HG03135 (cell line): ENCODE measurements at regions not wholly inside any gene's neighbourhood (a gene's known extent, or its start where the extent isn't known, plus 50 kb on each side); places are given as distances from the start of the nearest gene placed in this dataset.

ENCODE experiments used
- ATAC-seq: cut with Tn5 transposase; IDR thresholded peaks from one replicate; pipeline ENCODE4 v1.9.1; 2021; ENCODE audit warnings: mild to moderate bottlenecking, moderate library complexity; ENCODE audit not compliant: unreplicated experiment

- ATAC-seq, result no peak
Measured at GRCh38 chr9:11868795-11869194, 824.4 kb upstream of the TYRP1 start.

- ATAC-seq, result no peak
Measured at GRCh38 chr9:11871852-11872251, 821.3 kb upstream of the TYRP1 start.

GRCh38 chr9:11872471-11872870, 820.7 kb upstream of the TYRP1 start:
- ATAC-seq, result no peak

GRCh38 chr9:11874414-11874813, 818.8 kb upstream of the TYRP1 start:
- no peak for ATAC-seq

GRCh38 chr9:11892401-11892800, 800.8 kb upstream of the TYRP1 start:
- ATAC-seq, result no peak

GRCh38 chr9:11893331-11893730, 799.9 kb upstream of the TYRP1 start:
- no peak for ATAC-seq

- no peak for ATAC-seq
Measured at GRCh38 chr9:11894136-11894535, 799.0 kb upstream of the TYRP1 start.

- ATAC-seq, result no peak
Measured at GRCh38 chr9:11902610-11903009, 790.6 kb upstream of the TYRP1 start.

- no peak for ATAC-seq
Measured at GRCh38 chr9:11915699-11916098, 777.5 kb upstream of the TYRP1 start.

GRCh38 chr9:11928871-11929321, 764.3 kb upstream of the TYRP1 start:
- ATAC-seq, result no peak

- no peak for ATAC-seq
Measured at GRCh38 chr9:11931109-11931508, 762.1 kb upstream of the TYRP1 start.

GRCh38 chr9:11931751-11932150, 761.4 kb upstream of the TYRP1 start:
- ATAC-seq, result no peak

GRCh38 chr9:11933926-11934325, 759.3 kb upstream of the TYRP1 start:
- no peak for ATAC-seq

GRCh38 chr9:11946531-11946930, 746.7 kb upstream of the TYRP1 start:
- no peak for ATAC-seq

- no peak for ATAC-seq
Measured at GRCh38 chr9:11962327-11962726, 730.9 kb upstream of the TYRP1 start.

GRCh38 chr9:11966786-11967185, 726.4 kb upstream of the TYRP1 start:
- ATAC-seq, result no peak

- no peak for ATAC-seq
Measured at GRCh38 chr9:11968631-11969030, 724.6 kb upstream of the TYRP1 start.

GRCh38 chr9:11973011-11973410, 720.2 kb upstream of the TYRP1 start:
- no peak for ATAC-seq

- ATAC-seq, result no peak
Measured at GRCh38 chr9:11973511-11973910, 719.7 kb upstream of the TYRP1 start.

- no peak for ATAC-seq
Measured at GRCh38 chr9:11992866-11993265, 700.3 kb upstream of the TYRP1 start.

GRCh38 chr9:12014488-12014887, 678.7 kb upstream of the TYRP1 start:
- no peak for ATAC-seq

- no peak for ATAC-seq
Measured at GRCh38 chr9:12054235-12054634, 639.0 kb upstream of the TYRP1 start.

- no peak for ATAC-seq
Measured at GRCh38 chr9:12056874-12057273, 636.3 kb upstream of the TYRP1 start.

GRCh38 chr9:12060067-12060466, 633.1 kb upstream of the TYRP1 start:
- no peak for ATAC-seq
